SJSA1 (cell line): ENCODE measurements at regions not wholly inside any gene's neighbourhood (a gene's known extent, or its start where the extent isn't known, plus 50 kb on each side); places are given as distances from the start of the nearest gene placed in this dataset.
"Not testable (repeated sequence)": the region's sequence is repeated elsewhere in the genome, so short reads cannot be mapped to it uniquely, and the experiment has no call there.

Experiments used
- DNase-seq, 2 experiments: peaks; one replicate each; pipeline ENCODE4 v3.0.0-alpha.2; 2015 to 2020; ENCODE audit warnings: low spot score in 2 of 2, low read depth in 1 of 2
- H3K27ac ChIP-seq: fragments of 250-450 bp; sonication (Bioruptor Pico); 2 replicates; pipeline ENCODE4 v1.5.1; 2020; ENCODE audit warnings: mild to moderate bottlenecking, moderate library complexity
- H3K27me3 ChIP-seq: fragments of 250-450 bp; sonication (Bioruptor Pico); replicated peaks from 2 replicates; pipeline ENCODE4 v1.5.1; 2020; ENCODE audit warnings: mild to moderate bottlenecking, moderate library complexity
- H3K36me3 ChIP-seq: fragments of 250-450 bp; sonication (Bioruptor Pico); 2 replicates; pipeline ENCODE4 v1.5.1; 2020; ENCODE audit warnings: mild to moderate bottlenecking
- H3K4me1 ChIP-seq: fragments of 250-450 bp; sonication (Bioruptor Pico); replicated peaks from 2 replicates; pipeline ENCODE4 v1.6.1; 2021; ENCODE audit warnings: mild to moderate bottlenecking
- H3K4me3 ChIP-seq: fragments of 250-450 bp; sonication (Bioruptor Pico); 2 replicates; pipeline ENCODE4 v1.5.1; 2020; ENCODE audit warnings: mild to moderate bottlenecking
- H3K9me3 ChIP-seq: fragments of 250-450 bp; sonication (Bioruptor Pico); replicated peaks from 2 replicates; pipeline ENCODE4 v1.5.1; 2020; ENCODE audit warnings: mild to moderate bottlenecking

- no peaks in the 10 kb centered on the region for H3K27me3 ChIP-seq
- H3K36me3 ChIP-seq, result no peaks in the 10 kb centered on the region
Measured at GRCh38 chr4:159777689-159778088, 674.8 kb downstream of the RAPGEF2 start.

GRCh38 chr4:159778298-159778697 is 675.4 kb downstream of the RAPGEF2 start:
- Histone ChIP-seq H3K27ac (no peak overlapping the region), H3K4me1 (no peaks in the 10 kb centered on the region), H3K36me3 (no peaks in the 10 kb centered on the region), H3K9me3 (no peaks in the 10 kb centered on the region), H3K4me3 (no peak overlapping the region), H3K27me3 (no peaks in the 10 kb centered on the region)
- no peak for DNase-seq

More at GRCh38 chr4:159777689-159778088, 674.8 kb downstream of the RAPGEF2 start:
- H3K4me3 ChIP-seq, result no peak overlapping the region
- no peak for DNase-seq
- no peaks in the 10 kb centered on the region for H3K9me3 ChIP-seq
- no peaks in the 10 kb centered on the region for H3K4me1 ChIP-seq
- no peak overlapping the region for H3K27ac ChIP-seq

- no peaks in the 10 kb centered on the region for H3K4me1 ChIP-seq
- no peaks in the 10 kb centered on the region for H3K36me3 ChIP-seq
- no peak overlapping the region for H3K4me3 ChIP-seq
- H3K27me3 ChIP-seq, result no peaks in the 10 kb centered on the region
- H3K27ac ChIP-seq, result no peak overlapping the region
- no peaks in the 10 kb centered on the region for H3K9me3 ChIP-seq
- DNase-seq, result no peak
Measured at GRCh38 chr4:159779716-159780115, 676.8 kb downstream of the RAPGEF2 start.

DNA sequence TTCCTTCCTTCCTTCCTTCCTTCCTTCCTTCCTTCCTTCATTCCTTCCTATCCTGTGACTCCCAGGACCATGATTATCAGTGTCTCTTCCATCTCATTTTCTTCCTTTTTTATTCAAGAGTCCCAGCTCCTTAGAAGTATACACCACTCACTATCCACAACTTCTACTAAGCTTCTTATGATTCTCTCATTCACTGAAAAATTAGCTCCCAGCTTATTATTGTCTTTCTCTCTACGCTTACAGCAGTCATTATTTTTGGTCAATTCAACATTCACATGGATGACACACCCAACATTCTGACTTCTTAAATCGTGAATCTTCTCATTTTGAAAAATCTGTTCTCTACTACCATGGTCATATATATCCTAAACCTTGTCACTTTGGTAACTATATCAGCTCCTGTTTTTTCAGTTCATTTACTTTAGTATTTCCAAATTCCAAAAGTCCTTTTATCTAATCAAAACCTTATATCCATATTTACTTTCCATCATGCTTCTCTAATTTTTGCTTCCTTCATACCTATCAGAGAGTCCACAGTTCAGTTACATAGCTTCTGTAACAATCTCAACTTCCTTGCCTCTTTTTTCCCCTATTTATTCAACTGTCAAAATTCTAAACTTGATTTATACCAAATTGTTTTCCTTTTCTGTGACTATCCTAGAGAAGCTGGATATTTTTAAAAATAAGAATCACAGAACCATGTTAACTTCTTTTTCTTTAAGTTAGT is 677.5 kb downstream of the RAPGEF2 start:
- DNase-seq, result no peak
- Histone ChIP-seq H3K4me3 (no peak overlapping the region), H3K36me3 (no peaks in the 10 kb centered on the region), H3K4me1 (no peaks in the 10 kb centered on the region), H3K27me3 (no peaks in the 10 kb centered on the region), H3K9me3 (no peaks in the 10 kb centered on the region), H3K27ac (no peak overlapping the region)

GRCh38 chr4:159787901-159788300 is 685.0 kb downstream of the RAPGEF2 start:
- Histone ChIP-seq H3K27ac (no peak overlapping the region), H3K9me3 (no peaks in the 10 kb centered on the region), H3K36me3 (no peaks in the 10 kb centered on the region), H3K27me3 (no peaks in the 10 kb centered on the region), H3K4me1 (no peaks in the 10 kb centered on the region), H3K4me3 (no peak overlapping the region)
- no peak for DNase-seq

DNA sequence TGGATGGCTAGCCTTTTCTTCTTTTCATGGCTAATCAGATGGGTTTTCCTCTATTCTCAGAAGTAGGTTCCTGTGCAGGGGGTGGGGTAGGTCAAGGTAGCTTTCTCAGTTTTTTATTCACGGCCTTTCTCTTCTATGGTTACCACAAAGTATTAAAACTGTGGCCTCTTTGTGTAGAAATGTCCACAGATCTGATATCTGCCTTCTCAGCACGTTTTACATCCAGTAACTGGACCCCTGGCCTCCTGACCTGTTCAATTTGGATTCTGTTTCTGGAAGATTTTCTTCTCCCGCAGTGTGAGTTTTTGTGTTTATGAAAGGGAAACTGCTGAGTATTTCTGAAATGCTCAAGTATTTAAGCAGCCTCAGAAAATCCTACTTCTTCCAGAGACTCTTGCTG is 688.5 kb downstream of the RAPGEF2 start:
- H3K4me3 ChIP-seq, result no peak overlapping the region
- H3K9me3 ChIP-seq, result no peaks in the 10 kb centered on the region
- no peaks in the 10 kb centered on the region for H3K27me3 ChIP-seq
- H3K36me3 ChIP-seq, result no peaks in the 10 kb centered on the region
- DNase-seq, result no peak
- no peak overlapping the region for H3K27ac ChIP-seq
- no peaks in the 10 kb centered on the region for H3K4me1 ChIP-seq

- not testable (repeated sequence) for H3K36me3 ChIP-seq, H3K27ac ChIP-seq, H3K4me1 ChIP-seq, DNase-seq, H3K4me3 ChIP-seq, H3K9me3 ChIP-seq, H3K27me3 ChIP-seq
Measured at GRCh38 chr4:159804592-159804991, 701.7 kb downstream of the RAPGEF2 start.

DNA sequence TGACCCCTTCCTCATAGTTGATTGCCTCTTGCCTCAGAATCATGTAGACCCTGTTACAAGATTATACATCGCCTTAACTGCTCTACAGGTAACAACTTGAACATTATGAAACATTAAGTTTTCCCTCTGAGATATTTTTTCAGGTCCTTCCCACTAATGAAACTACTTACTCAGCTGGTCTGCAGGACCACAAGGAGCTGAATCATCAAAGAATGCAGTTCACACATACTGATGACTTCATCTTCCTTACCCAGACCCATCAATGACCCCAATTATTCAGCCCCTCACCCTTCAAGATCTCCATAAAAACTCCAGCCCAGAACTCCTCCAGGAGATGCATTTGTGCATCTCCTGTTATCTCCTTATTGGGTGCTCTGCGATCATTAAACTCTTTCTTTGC is 720.9 kb downstream of the RAPGEF2 start:
- no peaks in the 10 kb centered on the region for H3K4me1 ChIP-seq
- no peak overlapping the region for H3K4me3 ChIP-seq
- no peak for DNase-seq

GRCh38 chr4:159828687-159829086 is 725.8 kb downstream of the RAPGEF2 start:
- Histone ChIP-seq H3K27ac (no peak overlapping the region), H3K27me3 (no peaks in the 10 kb centered on the region; the same call in 1 of the 2 replicates), H3K4me1 (no peaks in the 10 kb centered on the region), H3K36me3 (no peaks in the 10 kb centered on the region), H3K4me3 (no peak overlapping the region), H3K9me3 (no peaks in the 10 kb centered on the region)
- no peak for DNase-seq

More for the DNA sequence above, 720.9 kb downstream of the RAPGEF2 start:
- Histone ChIP-seq H3K9me3 (no peaks in the 10 kb centered on the region), H3K36me3 (no peaks in the 10 kb centered on the region), H3K27me3 (no peaks in the 10 kb centered on the region; the same call in 1 of the 2 replicates), H3K27ac (no peak overlapping the region)

DNA sequence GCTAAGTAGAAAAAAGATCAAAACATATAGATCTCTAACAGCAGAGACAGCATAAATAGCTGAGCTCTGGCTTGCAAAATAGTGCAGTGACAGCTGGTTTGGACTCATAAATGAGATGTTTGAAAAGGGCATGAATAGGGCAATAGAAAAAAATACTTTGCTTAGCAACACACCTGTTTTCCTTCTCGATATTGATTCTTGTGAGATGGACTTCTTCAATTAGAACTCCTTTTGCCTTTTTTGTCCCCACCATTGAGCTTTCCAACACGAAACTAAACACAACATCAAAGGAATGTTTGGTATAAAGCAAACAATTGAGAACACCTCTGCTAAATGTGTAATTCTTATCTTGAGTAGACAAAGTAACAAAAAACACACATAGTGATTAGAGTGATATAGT is 726.3 kb downstream of the RAPGEF2 start:
- H3K4me3 ChIP-seq, result no peak overlapping the region
- H3K36me3 ChIP-seq, result no peaks in the 10 kb centered on the region
- H3K27ac ChIP-seq, result no peak overlapping the region
- no peaks in the 10 kb centered on the region for H3K9me3 ChIP-seq
- no peak for DNase-seq
- H3K4me1 ChIP-seq, result no peaks in the 10 kb centered on the region
- H3K27me3 ChIP-seq, result peaks cover 3% of the 10 kb centered on the region

GRCh38 chr4:159837071-159837470 is 734.2 kb downstream of the RAPGEF2 start:
- Histone ChIP-seq H3K36me3 (no peaks in the 10 kb centered on the region), H3K9me3 (no peaks in the 10 kb centered on the region), H3K27me3 (peaks cover 5% of the 10 kb centered on the region; the same call in 1 of the 2 replicates), H3K4me3 (no peak overlapping the region), H3K4me1 (no peaks in the 10 kb centered on the region), H3K27ac (no peak overlapping the region)
- no peak for DNase-seq

DNA sequence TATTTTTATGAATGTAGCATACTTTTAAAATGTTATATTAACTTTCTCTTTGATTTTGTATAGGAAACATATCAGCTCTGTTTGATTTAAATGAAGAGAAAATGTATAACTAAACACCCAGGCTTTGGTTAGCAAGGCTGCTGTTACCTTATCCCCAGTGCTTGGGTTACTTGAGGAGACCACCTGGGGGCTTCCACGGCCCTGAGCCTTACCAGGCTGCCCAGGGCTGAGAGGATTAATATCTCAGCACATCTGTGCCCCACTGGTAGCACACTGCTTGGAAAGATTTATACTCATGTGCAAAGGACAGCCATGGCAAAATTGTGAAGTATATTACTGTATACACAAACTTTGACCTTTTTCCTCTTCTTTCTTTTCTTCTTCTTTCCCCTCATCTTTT is 752.9 kb downstream of the RAPGEF2 start:
- Histone ChIP-seq H3K4me3 (no peak overlapping the region), H3K4me1 (no peaks in the 10 kb centered on the region), H3K9me3 (no peaks in the 10 kb centered on the region), H3K36me3 (no peaks in the 10 kb centered on the region), H3K27ac (no peak overlapping the region), H3K27me3 (no peaks in the 10 kb centered on the region)
- DNase-seq, result no peak

DNA sequence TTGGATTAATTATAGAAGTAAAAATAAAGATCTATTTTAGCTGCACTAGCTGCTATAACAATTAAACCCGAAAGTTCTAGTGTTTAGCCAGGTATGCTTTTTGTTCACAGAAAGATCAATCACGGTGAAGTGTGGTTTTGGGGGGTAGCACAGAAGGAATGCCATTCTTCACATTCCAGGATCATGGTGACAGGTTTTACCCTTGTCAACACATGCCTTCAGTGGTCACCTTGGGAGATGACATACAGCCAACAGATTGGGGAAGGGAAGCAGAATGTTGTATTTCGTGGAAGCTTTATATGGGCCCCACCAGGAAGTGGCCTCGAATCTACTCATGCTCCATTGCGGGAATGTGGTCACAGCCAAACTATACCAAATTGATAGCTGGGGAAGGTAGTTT is 753.6 kb downstream of the RAPGEF2 start:
- Histone ChIP-seq H3K27ac (no peak overlapping the region), H3K4me3 (no peak overlapping the region), H3K9me3 (no peaks in the 10 kb centered on the region), H3K27me3 (no peaks in the 10 kb centered on the region), H3K36me3 (no peaks in the 10 kb centered on the region), H3K4me1 (no peaks in the 10 kb centered on the region)
- DNase-seq, result no peak

GRCh38 chr4:159859656-159860148 is 756.8 kb downstream of the RAPGEF2 start:
- H3K4me3 ChIP-seq, result no peak overlapping the region
- no peaks in the 10 kb centered on the region for H3K9me3 ChIP-seq
- H3K27ac ChIP-seq, result no peak overlapping the region
- H3K4me1 ChIP-seq, result no peaks in the 10 kb centered on the region
- H3K27me3 ChIP-seq, result no peaks in the 10 kb centered on the region
- no peaks in the 10 kb centered on the region for H3K36me3 ChIP-seq
- no peak for DNase-seq

DNA sequence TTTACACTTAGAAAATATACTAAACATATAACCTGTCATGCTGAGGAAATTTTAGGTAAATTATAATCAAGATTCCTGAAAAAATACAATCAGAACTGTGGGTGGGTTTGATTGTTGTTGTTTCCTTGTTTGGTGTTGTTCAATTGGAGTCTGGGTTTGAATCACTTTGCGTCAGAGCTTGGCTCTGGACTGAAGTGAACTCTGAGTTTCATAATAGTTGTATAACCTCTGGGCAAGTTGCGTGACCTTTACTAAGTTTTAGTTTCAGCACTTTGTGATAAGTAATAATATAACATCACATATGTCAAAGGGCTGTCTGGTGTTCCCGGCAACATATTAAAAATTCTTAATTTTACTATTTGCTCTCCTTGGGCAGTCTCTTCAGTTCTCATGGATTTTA is 758.1 kb downstream of the RAPGEF2 start:
- H3K4me3 ChIP-seq, result no peak overlapping the region
- no peak for DNase-seq
- no peaks in the 10 kb centered on the region; the same call in 1 of the 2 replicates for H3K27me3 ChIP-seq
- no peak overlapping the region for H3K27ac ChIP-seq
- H3K4me1 ChIP-seq, result no peaks in the 10 kb centered on the region
- H3K36me3 ChIP-seq, result no peaks in the 10 kb centered on the region
- H3K9me3 ChIP-seq, result no peaks in the 10 kb centered on the region
